Astrocyte (in vitro differentiated cells and primary cell): ENCODE measurements at regions not wholly inside any gene's neighbourhood (a gene's known extent, or its start where the extent isn't known, plus 50 kb on each side); places are given as distances from the start of the nearest gene placed in this dataset.
"Not testable (repeated sequence)": the region's sequence is repeated elsewhere in the genome, so short reads cannot be mapped to it uniquely, and the experiment has no call there.

Source experiments
- DNase-seq: peaks from one replicate; pipeline ENCODE4 v3.0.0-alpha.2; 2010; ENCODE audit warnings: low read depth
- FAIRE-seq: peaks from 2 replicates; lab custom pipeline; 2011; peaks lifted over from hg19 to GRCh38; lab: Jason Lieb, UNC
- H2AFZ ChIP-seq: 2 replicates; pipeline ENCODE4 v1.6.0; 2012; ENCODE audit warnings: low read depth, low read length, inconsistent platforms
- H3K27ac ChIP-seq: 2 replicates; pipeline ENCODE4 v1.5.1; 2011; ENCODE audit warnings: low read depth, low read length, inconsistent platforms
- H3K27me3 ChIP-seq: 2 replicates; pipeline ENCODE4 v1.6.0; 2011; ENCODE audit warnings: low read length, inconsistent platforms; ENCODE audit not compliant: insufficient read depth
- H3K36me3 ChIP-seq: 2 replicates; pipeline ENCODE4 v1.5.1; 2011; ENCODE audit warnings: low read length, inconsistent platforms; ENCODE audit not compliant: insufficient read depth
- H3K4me1 ChIP-seq: 2 replicates; pipeline ENCODE4 v1.5.1; 2011; ENCODE audit warnings: low read length, inconsistent platforms; ENCODE audit not compliant: insufficient read depth
- H3K4me2 ChIP-seq: 2 replicates; pipeline ENCODE4 v1.6.0; 2012; ENCODE audit warnings: low read length, inconsistent platforms
- H3K4me3 ChIP-seq: 2 replicates; pipeline ENCODE4 v1.5.1; 2011; ENCODE audit warnings: low read depth, mild to moderate bottlenecking, low read length, inconsistent platforms; ENCODE audit not compliant: insufficient read depth
- H3K79me2 ChIP-seq: 2 replicates; pipeline ENCODE4 v1.6.0; 2012; ENCODE audit warnings: mild to moderate bottlenecking, low read length, inconsistent platforms; ENCODE audit not compliant: insufficient read depth
- H3K9ac ChIP-seq: 2 replicates; pipeline ENCODE4 v1.6.0; 2012; ENCODE audit warnings: mild to moderate bottlenecking, low read length, inconsistent platforms
- H3K9me3 ChIP-seq: 2 replicates; pipeline ENCODE4 v1.5.1; 2012; ENCODE audit warnings: low read depth, mild to moderate bottlenecking, low read length, inconsistent platforms; ENCODE audit not compliant: insufficient read depth
- H4K20me1 ChIP-seq: 2 replicates; pipeline ENCODE4 v1.6.0; 2012; ENCODE audit warnings: low read length, inconsistent platforms; ENCODE audit not compliant: insufficient read depth
- H3K27ac Mint-ChIP-seq: one replicate; pipeline ENCODE4 v1.8.0; 2021; ENCODE audit warnings: mild to moderate bottlenecking, mixed read lengths; ENCODE audit not compliant: unreplicated experiment
- H3K27me3 Mint-ChIP-seq: one replicate; pipeline ENCODE4 v1.8.0; 2021; ENCODE audit warnings: low read depth, mixed read lengths; ENCODE audit not compliant: unreplicated experiment
- H3K36me3 Mint-ChIP-seq: one replicate; pipeline ENCODE4 v1.8.0; 2021; ENCODE audit warnings: low read depth, mixed read lengths; ENCODE audit not compliant: unreplicated experiment
- H3K4me1 Mint-ChIP-seq: one replicate; pipeline ENCODE4 v1.8.0; 2021; ENCODE audit warnings: low read depth, mixed read lengths; ENCODE audit not compliant: unreplicated experiment
- H3K4me3 Mint-ChIP-seq: one replicate; pipeline ENCODE4 v1.8.0; 2021; ENCODE audit warnings: mild to moderate bottlenecking, moderate library complexity, mixed read lengths; ENCODE audit not compliant: unreplicated experiment
- H3K9me3 Mint-ChIP-seq: one replicate; pipeline ENCODE4 v1.8.0; 2021; ENCODE audit warnings: mild to moderate bottlenecking, mixed read lengths; ENCODE audit not compliant: unreplicated experiment
- EZH2 ChIP-seq: IDR thresholded peaks from 2 replicates; pipeline ENCODE4 v1.6.1; 2012; ENCODE audit warnings: mild to moderate bottlenecking, low read length, inconsistent platforms; ENCODE audit not compliant: insufficient read depth
- TF ChIP-seq, protein P1 (sequence below): IDR thresholded peaks from 2 replicates; pipeline ENCODE4 v1.5.1; 2011; ENCODE audit warnings: low read depth, mild to moderate bottlenecking, inconsistent platforms, low read length, moderate library complexity; ENCODE audit not compliant: insufficient read depth

- FAIRE-seq = no peak
- no peak for DNase-seq
- Mint-ChIP-seq H3K9me3 (no peaks in the 10 kb centered on the region), H3K4me1 (peaks cover 1% of the 10 kb centered on the region), H3K36me3 (no peaks in the 10 kb centered on the region), H3K27me3 (peaks cover 18% of the 10 kb centered on the region), H3K27ac (no peak overlapping the region), H3K4me3 (no peak overlapping the region)
- Histone ChIP-seq H2AFZ (no peak overlapping the region), H3K36me3 (no peaks in the 10 kb centered on the region), H4K20me1 (no peaks in the 10 kb centered on the region), H3K9ac (no peak overlapping the region), H3K79me2 (no peaks in the 10 kb centered on the region), H3K9me3 (no peaks in the 10 kb centered on the region), H3K27me3 (no peaks in the 10 kb centered on the region), H3K4me3 (no peak overlapping the region), H3K27ac (no peak overlapping the region), H3K4me2 (no peak overlapping the region), H3K4me1 (no peaks in the 10 kb centered on the region)
- no peak for TF ChIP-seq EZH2
- TF ChIP-seq, protein P1, sequence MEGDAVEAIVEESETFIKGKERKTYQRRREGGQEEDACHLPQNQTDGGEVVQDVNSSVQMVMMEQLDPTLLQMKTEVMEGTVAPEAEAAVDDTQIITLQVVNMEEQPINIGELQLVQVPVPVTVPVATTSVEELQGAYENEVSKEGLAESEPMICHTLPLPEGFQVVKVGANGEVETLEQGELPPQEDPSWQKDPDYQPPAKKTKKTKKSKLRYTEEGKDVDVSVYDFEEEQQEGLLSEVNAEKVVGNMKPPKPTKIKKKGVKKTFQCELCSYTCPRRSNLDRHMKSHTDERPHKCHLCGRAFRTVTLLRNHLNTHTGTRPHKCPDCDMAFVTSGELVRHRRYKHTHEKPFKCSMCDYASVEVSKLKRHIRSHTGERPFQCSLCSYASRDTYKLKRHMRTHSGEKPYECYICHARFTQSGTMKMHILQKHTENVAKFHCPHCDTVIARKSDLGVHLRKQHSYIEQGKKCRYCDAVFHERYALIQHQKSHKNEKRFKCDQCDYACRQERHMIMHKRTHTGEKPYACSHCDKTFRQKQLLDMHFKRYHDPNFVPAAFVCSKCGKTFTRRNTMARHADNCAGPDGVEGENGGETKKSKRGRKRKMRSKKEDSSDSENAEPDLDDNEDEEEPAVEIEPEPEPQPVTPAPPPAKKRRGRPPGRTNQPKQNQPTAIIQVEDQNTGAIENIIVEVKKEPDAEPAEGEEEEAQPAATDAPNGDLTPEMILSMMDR = no peak
Observed at GRCh38 chr1:143584508-143584907, 387.3 kb downstream of the FAM72C start.

DNA sequence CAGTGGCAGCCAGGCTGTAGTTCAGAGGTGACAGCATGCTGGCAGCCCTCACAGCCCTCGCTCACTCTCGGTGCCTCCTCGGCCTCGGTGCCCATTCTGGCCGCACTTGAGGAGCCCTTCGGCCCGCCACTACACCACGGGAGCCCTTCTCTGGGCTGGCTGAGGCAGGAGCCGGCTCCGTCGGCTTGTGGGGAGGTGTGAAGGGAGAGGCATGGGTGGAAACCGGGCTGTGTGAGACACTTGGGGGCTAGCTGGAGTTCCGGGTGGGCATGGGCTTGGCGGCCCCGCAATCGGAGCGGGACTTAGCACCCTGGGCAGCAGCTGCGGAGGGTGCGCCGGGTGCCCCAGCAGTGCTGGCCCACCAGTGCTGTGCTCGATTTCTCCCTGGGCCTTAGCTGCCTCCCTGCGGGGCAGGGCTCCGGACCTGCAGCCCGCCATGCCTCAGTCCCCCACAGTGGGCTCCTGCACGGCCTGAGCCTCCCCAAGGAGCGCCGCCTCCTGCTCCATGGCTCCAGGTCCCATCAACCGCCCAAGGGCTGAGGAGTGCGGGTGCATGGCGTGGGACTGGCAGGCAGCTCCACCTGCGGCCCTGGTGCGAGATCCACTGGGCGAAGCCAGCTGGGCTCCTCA, 396.8 kb downstream of the FAM72C start:
- H3K9me3 Mint-ChIP-seq = peaks cover 4% of the 10 kb centered on the region
- H3K4me1 Mint-ChIP-seq = no peaks in the 10 kb centered on the region
- Histone ChIP-seq H3K4me1 (no peaks in the 10 kb centered on the region), H3K9ac (no peak overlapping the region), H3K4me3 (no peak overlapping the region), H3K27ac (no peak overlapping the region), H3K4me2 (no peak overlapping the region), H3K27me3 (no peaks in the 10 kb centered on the region), H4K20me1 (no peaks in the 10 kb centered on the region), H3K79me2 (no peaks in the 10 kb centered on the region), H2AFZ (no peak overlapping the region), H3K9me3 (peaks cover 4% of the 10 kb centered on the region), H3K36me3 (no peaks in the 10 kb centered on the region)
- H3K27me3 Mint-ChIP-seq = peaks cover 6% of the 10 kb centered on the region
- DNase-seq (no peak), FAIRE-seq (no peak)
- H3K27ac Mint-ChIP-seq = no peak overlapping the region
- H3K4me3 Mint-ChIP-seq = no peak overlapping the region
- TF ChIP-seq EZH2 = no peak
- TF ChIP-seq, protein P1 = no peak
- H3K36me3 Mint-ChIP-seq = no peaks in the 10 kb centered on the region

DNA sequence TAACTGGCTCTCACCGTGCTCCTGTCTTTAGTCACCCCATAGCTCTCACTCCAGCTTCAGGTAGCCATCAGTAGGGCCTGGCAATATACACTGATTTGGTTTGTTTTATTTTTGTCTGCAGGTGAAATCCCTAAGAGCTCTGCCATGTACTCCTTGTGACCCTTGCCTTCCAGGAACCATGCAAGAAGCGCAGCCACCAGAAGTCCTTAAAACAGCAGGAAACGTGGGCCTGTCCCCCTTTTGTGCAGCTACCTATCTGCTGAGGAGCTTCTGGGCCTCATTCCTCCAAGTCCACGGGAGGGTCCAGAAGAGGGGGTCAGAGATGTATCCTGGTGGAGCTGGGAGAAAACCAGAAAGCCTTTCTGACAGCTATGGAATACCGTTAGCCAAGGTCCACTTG, 399.1 kb downstream of the FAM72C start:
- H3K4me1 Mint-ChIP-seq, DNase-seq, H3K36me3 ChIP-seq, H3K4me1 ChIP-seq, H3K27me3 ChIP-seq, H3K4me2 ChIP-seq, H2AFZ ChIP-seq, H4K20me1 ChIP-seq, H3K9ac ChIP-seq, H3K27ac ChIP-seq, H3K36me3 Mint-ChIP-seq, H3K79me2 ChIP-seq, FAIRE-seq, H3K4me3 ChIP-seq, H3K9me3 ChIP-seq, H3K27ac Mint-ChIP-seq, H3K9me3 Mint-ChIP-seq, H3K4me3 Mint-ChIP-seq: not testable (repeated sequence)
- H3K27me3 Mint-ChIP-seq = peaks cover 16% of the 10 kb centered on the region

GRCh38 chr1:143563761-143564160, 408.0 kb downstream of the FAM72C start:
- not testable (repeated sequence) for H2AFZ ChIP-seq, H3K9me3 Mint-ChIP-seq, H3K27ac ChIP-seq, H3K27me3 ChIP-seq, H3K27me3 Mint-ChIP-seq, H3K27ac Mint-ChIP-seq, H3K9ac ChIP-seq, H3K36me3 ChIP-seq, FAIRE-seq, H3K4me1 Mint-ChIP-seq, H4K20me1 ChIP-seq, H3K4me3 Mint-ChIP-seq, H3K79me2 ChIP-seq, DNase-seq, H3K4me1 ChIP-seq, H3K36me3 Mint-ChIP-seq, H3K4me3 ChIP-seq, H3K4me2 ChIP-seq
- peaks cover 12% of the 10 kb centered on the region for H3K9me3 ChIP-seq
